ENCODE measurements at regions not wholly inside any gene's neighbourhood (a gene's known extent, or its start where the extent isn't known, plus 50 kb on each side); places are given as distances from the start of the nearest gene placed in this dataset.

GRCh38 chr2:180406687-180407086 lies 399.6 kb upstream of the CWC22 start:
- TF ChIP-seq CTCF (IDR thresholded peaks at IDR 0.05) (no peak), POLR2A (IDR thresholded peaks at IDR 0.05) (no peak)
